OCI-M1 (cell line): ENCODE measurements at regions not wholly inside any gene's neighbourhood (a gene's known extent, or its start where the extent isn't known, plus 50 kb on each side); places are given as distances from the start of the nearest gene placed in this dataset.
"Not testable (repeated sequence)": the region's sequence is repeated elsewhere in the genome, so short reads cannot be mapped to it uniquely, and the experiment has no call there.

Experiments used
- DNase-seq: peaks from one replicate; lab custom pipeline; 2025; lab: John Stamatoyannopoulos, UW

DNA sequence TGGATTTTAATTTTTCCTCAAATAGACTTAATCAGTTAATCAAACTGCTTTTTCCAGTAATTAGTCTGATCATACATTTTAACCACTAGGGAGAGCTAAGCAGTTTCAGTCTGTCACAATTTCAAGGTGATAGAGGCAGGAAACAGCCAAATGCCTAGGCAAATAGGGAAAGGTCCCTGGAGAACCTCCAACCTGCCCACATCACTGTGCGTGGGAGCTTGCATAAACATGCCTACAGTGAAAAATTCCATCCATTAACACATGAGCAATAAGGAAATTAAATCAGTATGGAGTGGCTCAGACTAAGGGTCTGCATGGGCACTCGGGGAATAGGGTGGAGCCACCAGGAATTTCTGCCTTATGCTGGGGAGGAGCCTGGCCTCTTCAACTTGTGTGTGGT lies 74.6 kb downstream of the AASDHPPT start:
- no peak for DNase-seq

DNA sequence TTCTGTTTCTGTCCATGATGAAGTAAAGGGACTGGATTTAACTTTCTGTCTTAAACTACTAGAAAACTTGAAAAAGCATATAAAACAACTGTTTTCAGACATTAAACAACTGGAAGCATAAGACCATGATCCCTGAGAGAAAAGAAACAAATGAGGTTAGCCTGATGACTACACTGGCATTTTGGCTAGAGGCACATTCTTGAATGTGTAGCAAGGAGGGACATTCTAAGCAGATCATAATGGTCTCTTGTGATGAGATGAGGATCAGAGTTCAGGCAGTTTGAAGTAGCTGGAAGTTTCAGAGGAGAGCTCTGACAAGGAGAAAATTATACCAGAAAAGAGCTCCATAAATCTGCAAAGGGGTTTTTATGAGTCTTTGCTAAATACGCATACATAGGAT lies 75.4 kb downstream of the AASDHPPT start:
- DNase-seq, result no peak

DNA sequence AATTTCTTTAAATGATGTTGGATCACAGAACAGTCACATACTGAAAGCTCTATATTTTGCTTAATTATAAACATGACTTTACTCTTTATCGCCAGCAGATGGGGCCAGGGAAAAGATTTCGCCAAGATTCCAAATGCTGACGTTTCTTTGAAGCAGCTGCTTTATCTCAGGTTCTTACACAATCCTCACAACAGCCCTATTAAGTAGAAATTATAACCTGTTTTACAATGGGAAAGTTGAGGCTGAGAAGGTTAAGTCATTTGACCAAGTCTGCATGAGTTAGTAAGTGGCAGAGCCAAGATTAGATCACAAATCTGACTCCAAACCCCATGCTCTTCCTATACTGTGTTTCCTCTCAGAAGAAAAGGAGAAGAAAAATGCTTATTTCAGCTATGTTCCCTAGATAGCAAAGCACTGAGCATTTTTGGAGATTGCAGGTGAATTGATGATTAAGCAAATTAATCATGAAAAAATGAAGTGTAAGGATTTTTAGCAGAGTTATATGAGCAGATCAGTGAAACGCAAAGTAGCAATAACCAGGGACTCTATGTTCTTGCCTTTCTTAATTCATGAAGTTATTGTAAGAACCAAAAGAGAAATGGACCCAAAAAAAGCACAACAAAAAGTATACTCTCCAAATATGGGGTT lies 79.0 kb downstream of the AASDHPPT start:
- DNase-seq, result peak; percentile 15

DNA sequence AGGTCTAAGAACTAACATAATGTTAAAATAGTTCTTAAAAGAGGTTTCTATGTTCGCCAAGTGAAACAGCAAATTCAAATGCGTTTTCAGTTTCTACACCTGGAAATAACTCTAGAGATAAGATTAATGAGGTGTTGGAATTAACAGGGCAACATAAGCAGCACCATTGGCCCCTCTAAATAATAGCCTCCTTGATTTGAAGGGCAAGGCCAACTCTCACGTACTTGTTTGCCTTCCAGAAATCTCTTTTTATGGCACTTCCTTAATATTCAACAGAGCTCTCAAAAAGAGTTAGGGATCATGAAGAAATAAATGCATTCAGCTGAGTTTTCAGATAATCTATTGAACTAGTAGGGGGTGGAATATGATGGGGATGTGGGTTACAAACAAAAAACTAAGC lies 80.9 kb downstream of the AASDHPPT start:
- no peak for DNase-seq

DNA sequence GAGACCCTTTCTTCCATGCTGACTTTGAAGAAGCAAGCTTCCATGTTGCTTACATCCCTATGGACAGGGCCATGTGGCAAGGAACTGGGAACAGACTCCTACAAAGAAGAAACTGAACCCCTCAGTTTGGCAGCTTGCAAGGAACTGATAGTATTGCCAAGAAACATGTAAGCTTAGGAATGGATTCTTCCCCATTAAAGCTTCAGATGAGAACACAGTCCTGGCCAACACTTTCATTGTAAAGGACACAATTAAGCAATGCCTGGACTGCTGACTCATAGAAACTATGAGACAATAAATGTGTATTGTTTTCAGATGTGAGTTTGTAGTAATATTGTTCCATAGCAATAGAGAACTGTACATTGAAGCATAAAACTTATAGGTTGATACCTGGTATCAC lies 82.4 kb downstream of the AASDHPPT start:
- no peak for DNase-seq

DNA sequence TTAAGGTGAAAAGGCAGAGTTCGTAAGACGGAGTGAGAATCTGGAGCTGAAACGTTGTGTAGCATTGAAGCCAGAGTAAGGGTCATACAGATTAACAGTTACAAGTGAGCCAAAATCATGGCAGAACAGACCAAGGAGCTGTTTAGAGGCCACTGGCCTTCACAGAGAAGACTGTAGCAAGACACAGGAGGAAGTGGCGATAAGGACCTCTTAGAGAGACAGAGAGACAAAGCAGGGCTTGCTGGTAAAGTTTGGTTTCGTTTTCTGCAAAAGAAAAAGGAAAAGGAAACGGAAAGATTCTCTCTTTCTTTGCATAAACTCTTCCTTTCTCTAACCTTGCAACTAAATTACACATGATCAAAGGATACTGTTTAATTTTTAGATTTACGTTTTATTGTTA lies 83.0 kb downstream of the AASDHPPT start:
- peak; percentile 29 for DNase-seq

DNA sequence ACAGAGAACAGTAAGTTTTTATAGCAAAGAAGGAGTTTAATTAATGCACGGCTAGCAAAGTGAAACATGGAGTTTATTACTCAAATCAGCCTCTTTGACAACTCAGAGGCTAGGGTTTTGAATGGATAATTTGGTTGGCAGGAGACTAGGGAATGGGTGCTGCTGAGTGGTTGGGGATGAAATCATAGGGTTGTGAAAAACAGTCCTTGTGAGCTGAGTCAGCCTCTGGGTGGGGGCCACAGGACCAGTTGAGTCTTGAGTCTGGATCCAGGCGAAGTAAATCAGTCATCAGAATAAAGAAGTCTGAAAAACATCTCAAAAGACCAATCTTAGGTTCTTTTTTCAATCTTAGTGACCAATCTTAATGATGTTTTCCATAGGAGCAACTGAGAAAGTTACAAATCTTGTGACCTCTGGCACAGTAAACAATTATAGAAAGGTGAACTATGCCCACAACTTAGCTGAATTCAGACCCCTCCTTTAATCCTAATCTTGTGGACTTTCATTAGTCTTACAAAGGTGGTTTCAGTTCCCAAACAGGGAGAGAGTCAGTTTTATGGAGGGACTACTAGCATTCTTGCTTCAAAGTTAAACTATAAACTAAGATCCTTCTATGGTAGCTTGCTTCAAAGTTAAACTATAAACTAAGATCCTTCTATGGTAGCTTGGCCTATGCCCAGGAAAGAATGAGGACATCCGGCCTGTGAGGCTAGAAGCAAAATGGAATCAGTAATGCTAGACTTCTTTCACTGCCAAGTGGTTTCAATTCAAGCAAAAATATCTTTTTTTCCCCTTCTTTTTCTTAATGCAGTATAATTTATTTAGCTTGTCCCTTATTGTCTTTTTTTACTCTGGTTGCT lies 84.5 kb downstream of the AASDHPPT start:
- DNase-seq, result no peak

DNA sequence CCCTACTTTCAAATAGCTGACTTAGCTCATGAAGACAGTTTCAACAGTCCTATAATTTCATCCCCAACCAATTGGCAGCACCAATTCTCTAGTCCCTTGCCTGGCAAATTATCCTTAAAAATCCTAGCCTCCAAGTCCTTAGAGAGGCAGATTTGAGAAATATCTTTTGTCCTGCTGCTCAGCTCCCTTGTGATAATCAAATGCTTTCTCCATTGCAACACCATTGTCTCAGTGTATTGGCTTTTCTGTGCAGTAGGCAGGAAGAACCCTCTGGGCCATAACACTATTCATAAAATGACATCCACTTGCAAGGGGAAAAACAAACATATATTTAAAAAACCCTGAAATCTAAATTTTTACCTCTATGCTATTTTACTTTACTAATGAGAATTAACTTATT lies 89.6 kb downstream of the AASDHPPT start:
- no peak for DNase-seq

DNA sequence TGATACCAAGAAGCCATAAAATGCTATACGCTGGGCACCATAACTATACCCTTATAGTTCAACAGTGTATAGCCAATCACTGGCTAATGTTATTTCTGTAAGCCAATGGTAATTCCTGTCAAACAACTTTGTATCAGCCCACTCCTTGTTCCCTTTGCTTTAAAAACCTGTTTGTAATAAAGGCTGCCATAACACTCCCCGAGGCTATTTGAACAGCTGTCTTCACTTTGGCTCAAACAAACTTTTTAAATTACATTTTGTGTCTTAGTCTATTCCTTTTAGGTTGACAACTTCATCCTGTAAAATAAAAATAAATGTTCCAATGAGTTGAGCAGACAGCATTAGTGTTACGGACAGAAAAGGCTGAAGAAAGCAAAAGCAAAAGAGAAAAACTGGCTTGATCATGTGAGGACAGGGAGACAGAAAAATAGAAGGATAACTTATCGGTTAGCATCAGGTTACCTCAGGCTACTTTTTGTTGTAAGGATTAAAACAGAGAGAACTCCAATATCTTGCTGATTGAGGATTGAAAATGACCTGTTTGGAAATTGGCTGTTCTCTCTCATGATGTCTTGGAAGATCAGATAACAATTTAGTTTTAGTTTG lies 95.0 kb downstream of the AASDHPPT start:
- no peak for DNase-seq

DNA sequence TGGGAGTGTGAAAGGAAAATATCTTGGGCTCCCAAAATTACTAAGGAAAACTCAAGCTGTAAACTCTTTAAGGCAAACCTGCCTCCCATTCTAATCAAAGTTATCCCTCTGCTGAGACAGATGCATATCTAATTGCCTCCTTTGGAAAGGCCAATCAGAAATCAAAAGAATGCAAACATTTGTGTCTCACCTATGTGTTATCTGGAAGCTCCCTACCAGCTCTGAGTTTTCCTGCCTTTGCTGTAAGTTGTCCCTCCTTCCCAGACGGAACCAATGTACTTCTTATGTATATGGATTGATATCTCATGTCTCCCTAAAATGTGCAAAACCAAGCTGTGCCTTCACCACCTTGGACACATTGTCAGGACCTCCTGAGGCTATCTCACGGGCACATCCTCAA lies 95.8 kb downstream of the AASDHPPT start:
- no peak for DNase-seq

DNA sequence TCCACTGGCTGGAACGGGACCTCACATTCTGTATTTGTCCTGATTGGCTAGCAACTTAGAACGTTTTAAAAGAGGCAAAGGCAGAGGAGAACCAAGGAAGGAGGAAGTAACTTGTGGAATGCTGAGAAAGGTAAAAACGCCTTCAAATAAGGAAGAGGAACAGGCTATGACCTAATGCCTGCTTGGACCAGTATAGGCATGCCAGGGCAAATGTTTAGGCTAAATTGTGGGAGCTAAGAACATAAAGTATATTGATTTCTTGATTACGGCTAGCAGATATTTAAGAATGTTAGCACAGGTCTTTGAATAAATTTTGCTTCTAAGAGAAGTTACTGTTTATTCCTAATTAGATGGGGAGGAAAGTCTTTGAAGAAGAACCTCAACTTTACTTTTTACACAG lies 96.5 kb downstream of the AASDHPPT start:
- not testable (repeated sequence) for DNase-seq

DNA sequence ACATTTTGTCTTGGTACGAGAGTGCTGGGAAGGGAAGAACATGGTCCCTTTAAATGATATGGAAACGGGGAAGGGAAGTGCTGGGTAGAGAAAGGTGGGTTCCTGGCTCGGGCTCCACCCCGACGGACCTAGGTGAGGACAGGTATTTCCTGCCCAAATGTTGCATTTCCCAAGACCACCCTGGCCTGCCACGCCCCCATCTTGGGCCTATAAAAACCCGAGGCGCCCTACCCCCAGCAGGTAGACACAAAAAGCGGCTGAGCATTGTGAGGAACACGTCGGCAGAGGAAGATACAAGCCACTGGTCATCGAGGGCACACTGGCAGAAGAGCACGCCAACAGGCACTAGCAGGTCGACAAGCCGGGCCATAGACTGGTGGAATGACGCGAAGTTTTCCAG lies 99.4 kb downstream of the AASDHPPT start:
- no peak for DNase-seq

DNA sequence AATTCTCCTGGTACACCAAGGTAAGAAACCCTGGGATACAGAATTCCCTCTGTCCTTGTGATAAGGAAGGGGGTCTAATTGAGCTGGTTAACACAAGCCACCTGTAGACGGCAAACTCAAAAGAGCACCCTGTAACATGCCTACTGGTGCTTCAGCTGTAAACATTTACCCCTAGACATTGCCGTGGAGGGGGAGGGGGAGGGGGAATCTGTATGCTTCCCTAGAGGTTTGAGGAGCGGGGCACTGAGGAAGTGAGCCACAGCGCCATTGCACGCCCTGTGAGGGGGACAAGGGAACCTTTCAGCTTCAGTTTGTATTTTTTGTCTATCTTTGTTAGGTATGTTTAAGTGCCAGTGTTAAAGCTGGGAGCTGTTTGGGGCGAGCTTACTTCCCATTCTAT lies 99.8 kb downstream of the AASDHPPT start:
- DNase-seq, result no peak

DNA sequence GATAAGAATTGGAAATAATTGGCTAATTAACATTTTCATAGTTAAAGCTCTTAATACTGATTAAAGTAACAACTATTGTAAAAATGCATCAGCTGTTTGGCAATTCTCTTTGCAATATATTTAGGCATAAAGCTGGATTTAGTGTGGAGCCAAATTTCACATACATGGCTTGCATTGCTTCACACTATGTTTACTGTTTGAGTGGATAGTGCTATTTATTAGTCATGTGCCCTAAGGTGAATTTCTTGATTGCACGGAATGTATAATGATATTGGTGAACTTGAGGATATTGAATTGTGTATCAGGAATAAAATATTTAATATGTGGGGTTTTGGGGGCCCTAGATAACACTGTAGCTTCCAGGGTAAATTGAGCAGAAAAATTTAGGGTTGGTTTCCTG lies 100.9 kb downstream of the AASDHPPT start:
- no peak for DNase-seq

DNA sequence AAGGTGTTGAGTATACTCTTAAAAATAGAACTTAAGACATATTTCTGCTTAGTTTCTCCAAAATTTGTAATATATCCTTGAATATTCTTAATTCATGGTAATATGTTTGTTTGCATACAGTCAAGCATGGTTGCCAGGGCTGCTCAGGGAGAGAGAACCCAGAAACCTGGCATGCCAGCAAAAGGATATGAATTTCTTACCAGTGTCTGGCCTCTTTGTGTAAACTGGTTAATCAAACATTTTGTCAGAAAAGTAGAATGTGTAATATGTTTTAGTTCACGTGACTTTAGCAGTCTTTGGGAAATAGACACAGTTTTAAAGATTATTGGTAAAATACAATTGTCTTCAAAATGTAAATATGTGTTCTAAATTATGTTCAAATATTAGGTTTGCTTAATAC lies 101.6 kb downstream of the AASDHPPT start:
- no peak for DNase-seq

DNA sequence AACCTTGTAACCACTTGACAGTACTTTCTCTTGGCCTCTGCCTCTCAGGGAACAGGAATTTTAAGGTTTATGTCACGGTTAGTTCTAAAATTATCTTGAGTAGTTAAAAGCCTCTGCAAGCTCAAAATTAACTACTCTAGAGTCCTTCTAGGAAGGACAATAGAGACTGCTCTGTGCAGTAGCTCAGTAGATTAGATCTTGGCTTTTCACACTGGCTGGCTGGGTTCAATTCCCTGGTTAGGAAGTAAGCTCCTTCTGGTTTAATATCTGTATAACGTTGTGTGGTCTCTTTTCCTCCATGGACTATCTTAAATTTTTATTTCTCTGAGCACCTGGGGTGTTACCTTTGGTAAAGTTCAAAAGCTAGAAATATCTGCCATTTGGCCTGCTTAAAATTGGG lies 109.2 kb downstream of the AASDHPPT start:
- DNase-seq, result peak; percentile 9

DNA sequence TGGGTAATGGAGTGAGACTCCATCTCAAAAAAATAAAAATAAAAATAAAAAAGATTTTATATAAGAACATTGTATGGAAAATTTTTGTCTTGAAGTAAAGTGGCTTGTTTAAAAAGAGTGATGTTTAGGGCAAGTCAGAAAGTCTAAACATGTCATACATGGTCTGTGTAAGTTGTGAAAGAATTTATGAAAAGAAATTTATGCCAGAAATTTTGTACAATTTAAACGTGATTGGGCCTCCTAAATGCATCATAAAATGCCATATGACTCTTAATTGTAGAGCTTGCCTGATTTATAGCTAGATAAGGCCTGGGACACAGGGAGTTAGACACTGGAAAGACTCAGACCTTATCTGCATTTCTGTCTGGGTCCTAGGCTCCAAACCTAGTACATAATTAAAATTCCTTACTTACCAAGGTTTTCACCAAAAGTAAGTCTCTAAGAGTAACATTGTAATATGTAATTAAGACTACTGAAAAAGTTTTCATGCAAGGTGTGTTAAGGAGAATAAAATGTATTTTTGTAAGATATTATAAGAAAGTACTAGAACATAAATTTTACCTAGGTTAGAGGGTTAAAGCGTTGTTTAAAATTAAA lies 110.5 kb downstream of the AASDHPPT start:
- no peak for DNase-seq

DNA sequence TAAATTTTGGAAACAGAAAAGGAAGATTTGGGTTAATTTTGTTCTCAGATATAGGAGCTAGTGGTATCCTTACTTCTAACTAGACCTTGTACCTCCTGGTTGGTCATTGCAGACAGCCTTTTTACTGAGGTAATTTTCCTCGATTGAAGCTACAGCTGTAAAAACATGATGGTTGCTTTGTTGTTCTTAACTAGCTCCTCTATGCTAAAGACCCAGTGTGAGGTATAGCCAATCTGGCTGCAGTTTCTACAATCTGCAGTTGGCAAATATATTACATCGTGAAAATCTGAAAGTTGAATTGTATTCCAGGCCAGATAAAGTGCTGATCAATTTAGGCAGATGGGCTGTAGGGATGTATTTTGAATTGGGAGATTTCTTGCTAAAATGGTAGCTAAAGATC lies 116.5 kb downstream of the AASDHPPT start:
- DNase-seq, result no peak

DNA sequence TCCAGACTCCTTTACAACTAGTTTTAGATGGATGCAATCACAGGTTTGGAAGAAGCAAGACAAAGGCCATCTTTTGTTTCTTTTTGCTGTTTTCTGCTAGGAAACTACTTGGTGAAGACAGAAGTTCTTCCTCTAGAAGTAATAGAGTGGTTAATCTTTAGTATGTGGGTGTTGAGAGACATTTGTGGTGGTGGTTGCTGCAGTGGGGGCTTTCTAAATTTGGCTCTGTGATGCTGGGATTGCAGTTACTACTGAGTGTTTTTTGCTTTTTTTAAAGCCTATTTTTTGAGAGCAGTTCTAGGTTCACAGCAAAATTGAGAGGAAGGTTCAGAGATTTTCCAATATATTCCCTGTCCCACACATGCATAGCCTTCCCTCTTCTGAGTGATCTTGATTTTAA lies 120.0 kb downstream of the AASDHPPT start:
- DNase-seq, result no peak

DNA sequence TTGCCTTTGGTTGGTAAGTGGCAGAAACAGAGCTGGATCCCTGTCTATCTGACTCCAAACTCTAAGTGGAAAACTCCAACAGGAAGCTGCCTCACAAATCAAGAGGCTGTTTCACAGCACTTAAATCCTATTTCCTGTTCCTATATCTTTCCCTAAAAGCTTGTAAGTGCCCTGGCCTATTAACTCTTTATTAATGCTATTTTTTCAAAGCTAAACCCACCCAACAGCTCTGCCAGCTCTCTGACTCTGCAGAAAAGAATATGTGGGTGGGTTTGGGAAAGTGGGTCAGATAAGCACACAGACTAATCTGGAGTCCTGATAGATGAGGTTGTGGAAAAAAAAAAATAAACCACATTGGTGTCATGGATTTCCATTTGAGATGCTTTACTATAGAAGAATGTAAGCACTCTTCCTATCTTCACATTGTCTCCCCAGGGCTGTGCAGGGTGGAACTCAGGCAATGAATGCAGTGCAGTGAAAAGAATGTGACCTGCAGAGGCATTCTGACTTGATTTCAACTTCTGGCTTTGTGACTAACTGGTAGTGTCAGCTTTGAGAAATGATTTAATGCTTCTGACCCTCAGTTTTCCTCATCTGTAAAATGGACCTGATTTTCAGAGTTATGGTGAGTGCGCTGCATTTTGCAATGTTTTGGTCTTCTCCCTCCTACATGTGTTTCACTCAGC lies 125.6 kb downstream of the AASDHPPT start:
- no peak for DNase-seq

DNA sequence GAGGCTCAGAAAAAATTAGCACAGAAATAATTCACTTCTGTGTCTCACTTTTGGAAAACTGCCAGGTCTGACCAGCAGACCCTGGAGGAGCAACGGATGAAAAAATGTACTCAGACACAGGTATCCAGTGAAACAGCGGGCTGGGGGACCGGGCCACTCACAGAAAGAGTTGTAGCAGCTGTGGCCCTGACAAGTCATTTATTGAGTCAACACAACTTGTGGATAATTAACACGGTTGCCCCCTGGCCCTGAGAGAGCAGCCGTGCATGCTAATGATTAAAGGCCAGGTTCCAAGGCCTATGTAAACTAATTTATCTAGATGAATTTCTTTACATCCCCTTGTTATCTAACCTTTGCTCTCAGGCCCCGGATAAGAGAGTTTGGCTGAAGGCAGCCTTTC lies 131.3 kb downstream of the AASDHPPT start:
- DNase-seq, result no peak

DNA sequence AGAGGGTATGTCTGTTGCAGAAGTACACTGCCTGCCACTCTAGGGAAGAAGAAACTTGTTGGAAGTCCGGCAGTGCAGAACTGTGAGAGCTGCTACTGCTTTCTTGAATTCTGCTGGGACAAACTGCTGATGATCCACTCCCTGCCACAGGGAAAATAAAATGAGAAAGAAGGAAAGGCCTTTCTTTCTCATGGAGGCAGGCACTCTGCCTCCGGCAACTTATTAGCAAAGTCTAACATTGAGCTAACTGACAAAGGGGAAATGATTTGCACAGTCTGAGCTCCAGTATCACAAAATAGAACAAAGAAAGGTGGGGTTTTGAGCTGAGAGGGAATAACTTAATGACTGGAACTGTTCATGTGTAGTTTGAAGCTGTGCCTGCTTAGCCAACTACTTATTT lies 134.6 kb downstream of the AASDHPPT start:
- no peak for DNase-seq
